Prostate gland (tissue), 2 donors: ENCODE measurements at regions not wholly inside any gene's neighbourhood (a gene's known extent, or its start where the extent isn't known, plus 50 kb on each side); places are given as distances from the start of the nearest gene placed in this dataset.

Source experiments
- CTCF ChIP-seq, 4 experiments: fragments of 200-600 bp in 2 of 4; fragments of 450-650 bp in 2 of 4; sonication (generic) in 2 of 4; IDR thresholded peaks; 1 replicate in 3 of 4; 2 replicates in 1 of 4; pipeline ENCODE4 v1.5.1; 2016 to 2019; ENCODE audit warnings: antibody characterized with exemption in 4 of 4, mild to moderate bottlenecking in 2 of 4, moderate library complexity in 2 of 4
- POLR2A ChIP-seq: fragments of 450-650 bp; IDR thresholded peaks from one replicate; pipeline ENCODE4 v1.6.1; 2016; ENCODE audit warnings: antibody characterized with exemption, mild to moderate bottlenecking

- no peak for TF ChIP-seq POLR2A
- TF ChIP-seq CTCF (IDR thresholded peaks at IDR 0.05), result no peak
Measured at GRCh38 chr7:86155623-86156022, 488.1 kb upstream of the GRM3 start.
